ENCODE measurements at regions not wholly inside any gene's neighbourhood (a gene's known extent, or its start where the extent isn't known, plus 50 kb on each side); places are given as distances from the start of the nearest gene placed in this dataset.

- FAIRE-seq: no peak
- no peak for DNase-seq (ENCODE audit: insufficient read length, low spot score)
- TF ChIP-seq CTCF (IDR thresholded peaks at IDR 0.05; ENCODE audit: insufficient read depth, missing control alignments): no peak
These were observed 370.8 kb downstream of the RWDD3 start for GRCh38 chr1:95604771-95605170.

GRCh38 chr1:95614197-95614596, 380.2 kb downstream of the RWDD3 start:
- DNase-seq (ENCODE audit: insufficient read length, low spot score) (no peak), FAIRE-seq (no peak)
- TF ChIP-seq CTCF (IDR thresholded peaks at IDR 0.05; ENCODE audit: insufficient read depth, missing control alignments): no peak

DNA sequence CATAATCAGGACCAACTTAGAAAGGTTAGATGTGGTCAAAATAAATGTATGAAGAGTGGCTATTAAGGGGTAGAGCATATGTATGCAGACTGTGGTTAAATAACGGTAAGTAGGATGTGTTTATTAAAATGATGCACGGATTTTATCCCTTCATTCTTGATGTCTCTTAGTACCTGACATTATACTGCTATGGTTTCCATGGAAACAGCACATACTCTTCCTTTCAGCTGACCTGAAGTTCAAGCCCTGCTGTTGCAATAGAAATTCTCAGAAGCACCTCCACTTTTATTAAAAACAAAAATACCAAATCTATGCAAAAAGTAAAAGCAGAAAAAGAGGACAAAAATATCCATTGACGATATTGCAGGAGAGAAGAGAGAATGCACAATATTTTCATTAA, 381.4 kb downstream of the RWDD3 start:
- no peak for TF ChIP-seq CTCF (IDR thresholded peaks at IDR 0.05; ENCODE audit: insufficient read depth, missing control alignments)
- no peak for FAIRE-seq
- no peak for DNase-seq (ENCODE audit: insufficient read length, low spot score)

GRCh38 chr1:95620076-95620475, 386.1 kb downstream of the RWDD3 start:
- no peak for TF ChIP-seq CTCF (IDR thresholded peaks at IDR 0.05; ENCODE audit: insufficient read depth, missing control alignments)
- FAIRE-seq: no peak
- no peak for DNase-seq (ENCODE audit: insufficient read length, low spot score)

DNA sequence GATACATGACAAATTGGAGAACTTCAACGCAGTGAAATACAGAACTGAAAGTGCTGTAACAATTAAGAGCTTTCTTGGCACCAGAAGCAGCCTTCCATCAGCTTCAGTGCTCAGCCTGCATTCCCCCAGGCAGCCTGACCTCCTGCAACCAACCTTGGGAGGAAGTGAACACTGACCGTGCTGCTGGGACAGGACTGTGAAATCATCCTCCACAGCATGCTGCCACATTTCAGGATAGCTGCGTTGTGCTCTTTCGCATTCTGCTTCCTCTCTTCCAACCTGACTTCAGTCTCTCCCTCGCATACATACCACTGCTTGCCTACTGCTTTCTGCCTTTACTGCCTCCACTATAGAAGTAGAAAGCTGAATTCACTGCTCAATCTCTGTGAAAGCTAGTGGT, 388.6 kb downstream of the RWDD3 start:
- no peak for DNase-seq (ENCODE audit: insufficient read length, low spot score)
- FAIRE-seq: no peak
- TF ChIP-seq CTCF (IDR thresholded peaks at IDR 0.05; ENCODE audit: insufficient read depth, missing control alignments): no peak

- no peak for TF ChIP-seq CTCF (IDR thresholded peaks at IDR 0.05; ENCODE audit: insufficient read depth, missing control alignments)
- FAIRE-seq (no peak), DNase-seq (ENCODE audit: insufficient read length, low spot score) (no peak)
These were observed 391.2 kb downstream of the RWDD3 start for GRCh38 chr1:95625224-95625623.

GRCh38 chr1:95627244-95627643, 393.2 kb downstream of the RWDD3 start:
- FAIRE-seq (no peak), DNase-seq (ENCODE audit: insufficient read length, low spot score) (no peak)
- no peak for TF ChIP-seq CTCF (IDR thresholded peaks at IDR 0.05; ENCODE audit: insufficient read depth, missing control alignments)

All from D721Med (cell line).